ENCODE measurements at regions not wholly inside any gene's neighbourhood (a gene's known extent, or its start where the extent isn't known, plus 50 kb on each side); places are given as distances from the start of the nearest gene placed in this dataset.

DNA sequence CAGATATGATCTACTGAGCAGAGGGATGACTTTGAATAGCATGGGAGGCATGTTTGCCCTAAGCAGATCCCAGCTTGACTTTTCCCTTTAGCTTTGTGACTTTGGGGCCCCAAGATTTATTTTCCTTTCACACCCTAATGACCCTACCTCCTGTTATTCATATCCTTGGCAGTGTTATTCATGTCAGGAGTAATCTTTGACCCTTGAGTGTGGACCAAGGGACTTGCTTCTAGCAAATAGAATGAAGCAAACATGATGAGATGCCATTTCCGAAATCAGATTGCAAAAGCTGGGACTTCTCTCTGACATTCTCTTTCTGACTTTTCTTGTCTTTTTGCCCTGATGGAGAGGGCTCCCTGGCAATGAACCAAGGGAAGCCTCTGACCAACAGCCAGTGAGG, 415.4 kb upstream of the PROK2 start:
- DNase-seq (ENCODE audit: low spot score), result no peak

DNA sequence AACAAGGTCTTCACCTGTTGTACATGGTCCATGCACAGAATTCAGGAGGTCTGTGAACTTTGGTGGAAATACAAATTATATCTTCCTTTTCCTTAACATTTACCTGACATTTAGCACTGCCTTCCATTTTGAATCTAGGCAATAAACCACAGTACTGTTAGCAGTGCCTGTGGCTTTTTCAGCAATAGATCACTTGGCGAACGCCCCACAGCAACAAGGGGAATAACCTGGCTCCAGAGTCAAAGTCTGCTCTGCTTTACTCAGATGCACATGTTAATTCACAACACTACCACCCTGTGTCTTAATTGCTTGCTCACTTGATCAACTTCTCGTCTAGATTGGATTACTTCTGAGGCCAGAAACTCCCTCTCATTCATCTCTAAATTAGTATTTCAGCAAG, 414.6 kb upstream of the PROK2 start:
- DNase-seq (ENCODE audit: low spot score), result no peak

DNA sequence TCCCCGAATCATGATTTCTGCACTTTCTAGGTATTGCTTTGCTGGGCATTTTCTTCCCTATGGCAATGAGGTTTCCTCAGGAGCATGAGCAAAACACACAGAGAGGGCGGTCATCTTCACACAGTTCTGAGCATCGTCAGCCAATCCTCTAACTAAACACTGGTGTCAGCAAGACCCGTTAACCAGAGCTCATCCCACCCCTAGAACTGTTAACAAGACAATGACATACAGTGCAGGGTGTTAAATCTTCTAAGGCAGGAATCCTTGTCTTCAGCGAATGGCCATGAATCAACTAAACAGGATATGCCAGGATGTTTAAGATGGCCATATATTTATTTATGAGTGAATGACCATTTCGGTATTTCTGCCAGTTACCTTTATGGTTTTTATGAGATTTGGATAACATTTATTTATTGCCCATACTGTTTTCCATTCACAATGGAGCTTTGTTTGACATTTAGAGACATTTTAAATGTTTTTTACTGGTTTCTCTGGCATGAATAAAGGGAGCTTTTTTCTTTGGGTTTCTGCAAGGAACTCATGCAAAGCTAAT, 411.5 kb upstream of the PROK2 start:
- DNase-seq (ENCODE audit: low spot score), result no peak

DNA sequence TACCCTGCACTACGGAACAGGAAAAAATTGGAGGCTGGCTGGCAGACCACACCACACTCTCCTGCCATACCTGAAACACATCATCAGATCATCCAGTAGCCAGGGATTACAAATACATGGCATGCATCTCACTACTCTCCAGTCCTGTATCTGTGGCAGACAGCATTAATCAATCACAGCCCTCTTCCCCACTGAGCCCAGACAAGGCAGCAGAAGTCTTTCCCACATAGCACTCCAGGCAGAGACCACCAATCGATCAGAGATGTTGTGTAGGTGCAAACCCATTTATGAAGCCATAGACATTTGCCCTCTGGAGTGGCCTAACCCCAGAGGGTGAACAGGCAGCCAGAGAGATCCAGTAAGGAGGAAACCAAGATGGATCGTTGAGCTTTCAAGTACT, 410.9 kb upstream of the PROK2 start:
- DNase-seq (ENCODE audit: low spot score), result no peak

DNA sequence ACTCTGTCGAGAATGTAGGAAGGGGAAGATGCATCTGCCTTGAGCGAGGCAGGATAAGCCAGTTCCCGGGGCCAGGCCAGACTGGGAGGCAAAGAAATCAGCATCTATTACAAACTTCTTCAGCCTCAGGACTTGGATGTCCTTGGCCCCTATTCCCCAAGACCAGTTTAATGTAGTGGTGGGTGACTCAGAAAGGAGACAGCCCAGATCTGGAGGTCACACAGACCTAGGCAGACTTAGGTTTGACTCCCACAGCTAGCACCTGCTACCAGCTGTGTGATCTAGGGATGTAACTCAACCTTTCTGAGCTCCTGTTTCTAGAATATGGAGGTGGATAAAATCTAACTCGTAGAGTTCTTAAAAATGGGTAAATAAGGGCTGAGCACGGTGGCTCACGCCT, 409.5 kb upstream of the PROK2 start:
- DNase-seq (ENCODE audit: low spot score), result no peak

DNA sequence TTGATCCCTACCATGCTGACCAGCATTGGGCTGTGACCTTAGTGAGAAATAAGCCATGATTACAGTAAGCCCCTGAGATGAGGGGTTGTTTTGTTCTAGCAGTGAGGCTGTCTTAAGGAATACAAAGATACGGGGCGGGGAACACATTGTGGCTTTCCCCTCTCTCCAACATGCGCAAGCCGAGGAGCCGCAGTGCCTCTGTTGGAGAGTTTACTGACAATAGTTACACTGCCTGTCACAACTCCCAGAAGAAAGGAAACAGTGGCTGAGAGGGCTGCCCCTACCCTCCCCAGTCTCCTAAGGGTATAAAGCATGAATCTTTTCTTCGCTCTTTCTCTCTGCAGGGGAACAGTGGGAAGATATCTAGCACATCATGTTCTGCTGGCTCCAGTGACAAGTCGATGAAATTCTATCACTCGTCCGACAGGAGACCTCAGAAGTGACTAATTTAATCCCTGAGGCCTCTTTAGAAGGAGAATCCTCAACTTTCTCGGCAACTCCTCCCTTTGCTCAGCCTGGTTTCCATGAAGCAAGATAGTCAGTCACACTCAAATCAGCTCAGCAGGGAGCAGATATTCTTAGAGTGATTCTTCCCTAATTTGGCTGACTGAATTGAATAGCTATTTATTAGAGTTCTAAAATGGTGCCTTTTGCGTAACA, 409.0 kb upstream of the PROK2 start:
- no peak for DNase-seq (ENCODE audit: low spot score)

DNA sequence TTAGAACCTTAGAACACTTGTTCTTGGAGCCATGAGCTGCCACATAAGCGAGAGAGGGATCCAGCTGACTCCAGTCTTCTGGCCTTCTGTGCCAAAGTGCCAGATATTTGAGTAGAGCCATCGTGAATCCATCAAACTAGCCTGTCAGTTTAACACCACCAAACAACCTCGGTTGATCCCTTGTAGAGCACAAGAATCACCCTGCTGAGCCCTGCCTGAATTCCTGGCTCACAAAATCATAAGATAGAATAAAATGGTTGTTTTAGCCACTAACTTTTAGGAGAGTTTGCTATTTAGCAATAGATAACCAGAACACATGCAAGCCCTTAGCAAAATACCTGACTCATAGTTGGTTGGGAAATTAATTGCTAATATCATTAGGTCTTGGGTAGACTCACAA, 407.6 kb upstream of the PROK2 start:
- no peak for DNase-seq (ENCODE audit: low spot score)

DNA sequence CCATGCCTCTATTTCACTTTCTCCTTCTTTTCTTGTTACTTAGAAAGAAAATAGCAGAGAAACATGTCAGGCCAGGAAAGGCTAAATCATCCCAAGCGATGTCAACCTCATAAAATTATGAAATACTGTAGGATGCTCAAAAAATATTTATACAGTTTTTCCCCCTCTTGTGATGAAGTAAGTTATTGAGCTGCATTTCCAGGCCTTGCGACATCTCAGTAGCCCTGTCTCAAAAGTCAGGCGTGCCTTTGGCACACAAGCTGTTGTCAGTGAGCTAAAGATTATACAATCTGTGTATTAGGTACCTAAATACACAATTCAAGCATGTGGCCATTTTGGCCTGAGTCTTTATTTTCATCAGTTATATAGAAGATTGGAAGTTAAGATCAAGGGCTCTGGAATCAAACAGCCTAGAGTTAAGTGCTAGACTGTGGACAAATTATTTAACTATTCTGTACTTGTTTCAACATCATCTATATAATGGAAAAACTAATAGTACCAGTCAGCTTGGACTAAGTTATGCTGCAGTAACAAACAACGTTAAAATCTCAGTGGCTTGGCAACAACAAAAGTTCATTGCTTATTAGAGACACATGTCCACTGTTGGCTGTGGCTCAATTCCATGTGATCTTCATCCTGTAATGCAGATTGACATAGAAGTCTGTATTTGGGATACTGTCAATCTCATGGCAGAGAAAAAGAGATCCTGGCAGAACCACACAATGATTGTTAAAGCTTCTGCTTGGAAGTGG, 406.4 kb upstream of the PROK2 start:
- DNase-seq (ENCODE audit: low spot score), result no peak

DNA sequence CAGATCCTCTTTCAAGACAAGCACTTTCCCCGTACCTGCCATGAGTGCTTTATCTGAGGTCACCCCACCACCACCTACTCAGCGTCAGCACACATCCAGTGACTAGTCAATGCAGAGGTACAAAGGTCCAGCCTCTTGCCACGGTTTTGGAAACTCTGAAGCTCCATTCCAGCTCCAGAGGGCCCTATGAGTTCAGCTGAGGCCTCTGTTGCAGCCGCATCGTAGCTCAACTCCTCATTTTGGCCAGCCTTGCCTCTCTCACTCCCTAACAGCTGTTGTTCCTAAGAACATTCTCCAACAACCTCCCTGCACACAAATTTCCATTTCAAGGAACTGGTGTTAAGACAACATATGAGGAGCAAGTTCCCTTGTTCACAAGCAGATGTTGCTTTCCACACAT, 405.1 kb upstream of the PROK2 start:
- DNase-seq (ENCODE audit: low spot score), result no peak

DNA sequence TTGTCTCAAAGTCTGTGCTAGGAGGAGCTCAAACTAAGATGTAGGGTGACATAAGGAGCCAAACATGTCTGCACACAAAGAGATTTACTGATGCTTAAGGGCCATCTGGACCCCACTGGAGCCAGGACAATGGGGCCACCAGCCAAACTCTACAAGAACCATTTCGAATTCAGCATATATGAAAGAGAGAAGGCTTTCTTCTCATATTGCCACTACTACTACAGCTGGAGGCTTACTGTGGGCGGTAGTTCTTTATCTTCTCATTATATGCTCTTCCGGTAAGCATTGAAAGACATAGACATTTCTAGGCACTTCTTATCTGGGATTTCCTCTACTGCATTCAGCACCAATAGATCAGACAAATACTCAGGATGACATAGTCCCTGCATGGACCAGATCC, 404.4 kb upstream of the PROK2 start:
- peak; percentile 74 for DNase-seq (ENCODE audit: low spot score)

DNA sequence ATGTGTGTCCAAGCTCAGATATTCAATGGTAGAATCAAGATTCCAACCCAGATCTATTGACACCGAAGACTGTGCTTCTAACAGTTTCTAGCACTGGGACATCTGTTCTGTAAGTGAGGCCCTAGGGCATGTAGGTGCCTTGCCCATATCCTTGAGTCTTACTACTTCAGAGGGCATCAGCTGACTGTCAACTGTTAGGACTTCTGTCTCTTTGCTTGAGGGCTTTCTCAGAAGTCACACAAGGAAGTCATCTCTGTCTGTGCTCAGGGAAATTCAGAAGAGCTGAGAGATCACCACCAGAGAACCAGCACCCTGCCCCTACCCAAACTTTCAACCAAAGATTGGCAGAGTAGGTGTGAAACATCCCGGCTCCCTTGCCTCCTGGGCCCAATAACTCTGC, 403.6 kb upstream of the PROK2 start:
- no peak for DNase-seq (ENCODE audit: low spot score)

DNA sequence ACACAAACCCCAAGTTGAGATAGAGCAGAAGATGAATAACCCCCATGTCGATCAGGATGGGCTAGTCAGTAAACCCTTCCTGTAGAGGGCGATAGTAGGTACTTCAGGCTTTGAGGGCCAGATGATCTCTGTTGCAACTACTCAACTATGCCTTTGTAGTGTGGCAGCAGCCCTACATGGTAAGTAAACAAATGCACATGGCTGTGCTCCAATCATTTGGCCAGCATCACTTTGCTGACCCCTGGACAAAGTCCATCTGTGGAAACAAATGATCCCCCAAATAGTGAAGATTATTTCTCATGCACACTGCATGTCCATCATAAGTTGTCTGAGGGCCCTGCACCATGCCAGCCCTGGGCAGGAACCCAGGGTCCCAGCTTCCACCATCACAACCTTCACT, 402.2 kb upstream of the PROK2 start:
- DNase-seq (ENCODE audit: low spot score), result no peak

DNA sequence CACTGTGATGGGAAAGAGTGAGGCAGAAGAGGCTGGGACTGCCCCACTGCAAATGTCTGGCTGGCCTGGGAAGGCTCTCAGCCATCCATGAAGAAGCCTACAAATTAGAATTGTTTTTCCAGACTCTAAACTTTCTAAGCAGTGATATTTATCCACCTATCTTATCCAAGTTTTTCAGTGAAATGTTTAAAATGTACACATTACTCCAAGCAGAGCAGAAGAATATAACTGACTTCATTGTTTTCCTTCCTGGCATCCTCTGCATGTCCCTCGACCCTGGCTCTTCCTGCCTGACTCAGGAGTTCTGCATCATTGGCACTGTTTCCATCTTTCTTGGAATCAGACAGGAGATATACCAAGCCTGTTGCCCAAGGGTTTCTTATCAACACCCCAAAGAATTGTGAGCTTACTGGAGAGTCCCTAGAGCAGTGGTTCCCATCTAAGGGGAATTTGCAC, 401.5 kb upstream of the PROK2 start:
- no peak for DNase-seq (ENCODE audit: low spot score)

DNA sequence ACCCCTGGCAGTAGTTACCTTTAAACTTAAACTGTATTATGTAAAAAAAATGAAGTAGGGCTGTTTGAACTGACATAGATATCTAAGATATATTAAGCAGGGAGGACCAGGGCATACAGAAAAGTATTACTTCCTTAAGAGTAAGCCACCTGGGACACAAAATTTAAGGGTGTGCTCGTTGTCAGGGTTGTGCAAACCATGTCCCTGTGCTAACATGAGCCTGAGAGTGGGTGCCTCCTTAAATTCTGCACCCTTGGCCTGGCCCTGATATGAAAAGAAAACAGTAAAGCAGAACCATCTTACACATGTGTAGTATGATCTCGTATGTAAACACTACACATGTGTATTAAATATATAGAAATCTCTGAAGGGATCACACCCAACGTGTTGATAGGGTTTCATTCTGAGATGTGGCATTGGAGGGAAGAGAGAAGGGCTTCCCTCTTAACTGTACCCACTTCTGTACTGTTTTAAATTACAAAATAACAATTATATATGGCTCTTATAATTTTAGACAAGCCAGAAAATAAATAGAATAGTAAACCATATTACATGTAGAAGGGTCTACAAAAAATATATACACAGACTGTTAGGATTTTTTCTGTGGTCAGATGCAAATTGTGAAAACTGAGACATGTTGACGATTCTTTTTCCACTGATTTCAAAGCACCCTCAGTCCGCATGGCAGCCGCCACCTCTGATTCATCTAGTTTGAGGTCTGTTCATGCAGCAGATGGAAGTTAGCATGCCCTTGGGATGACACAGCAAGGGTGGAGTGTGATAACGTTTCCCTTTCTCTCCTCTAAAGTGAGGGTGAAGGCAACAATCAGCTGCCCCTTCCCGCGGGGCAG, 400.8 kb upstream of the PROK2 start:
- no peak for DNase-seq (ENCODE audit: low spot score)

DNA sequence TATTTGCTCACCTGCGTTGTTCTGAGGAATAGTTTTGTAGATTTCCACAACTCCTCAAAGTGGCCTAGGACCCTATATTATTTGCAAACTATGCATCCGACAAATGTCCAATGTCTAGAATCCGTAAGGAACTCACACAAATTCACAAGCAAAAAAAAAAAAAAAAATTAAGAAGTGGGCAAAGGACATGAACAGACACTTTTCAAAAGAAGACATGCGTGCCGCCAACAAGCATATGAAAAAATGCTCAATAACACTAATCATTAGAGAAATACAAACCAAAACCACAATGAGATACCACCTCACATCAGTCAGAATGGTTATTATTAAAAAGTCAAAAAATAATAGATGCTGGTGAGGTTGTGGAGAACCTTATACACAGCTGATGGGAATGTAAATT, 398.5 kb upstream of the PROK2 start:
- no peak for DNase-seq (ENCODE audit: low spot score)

DNA sequence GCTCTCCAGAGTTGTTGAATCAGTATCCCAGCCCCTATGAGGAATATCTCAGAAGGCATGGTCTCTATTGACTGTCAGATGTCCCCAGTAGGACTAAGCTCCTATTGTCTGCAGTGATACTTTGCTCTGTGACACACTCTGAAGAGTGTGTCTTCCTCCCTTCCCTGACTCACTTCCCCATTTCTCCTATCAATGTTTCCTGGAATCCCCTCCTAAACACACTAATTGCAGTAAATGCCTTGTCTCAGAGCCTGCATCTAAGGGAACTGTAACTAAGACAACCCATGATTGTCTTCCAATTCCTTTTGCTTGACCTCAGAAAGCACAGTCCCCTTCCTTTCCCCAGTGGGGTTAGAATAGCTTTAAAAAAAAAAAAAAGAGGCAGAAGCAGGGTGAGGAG, 397.3 kb upstream of the PROK2 start:
- no peak for DNase-seq (ENCODE audit: low spot score)

DNA sequence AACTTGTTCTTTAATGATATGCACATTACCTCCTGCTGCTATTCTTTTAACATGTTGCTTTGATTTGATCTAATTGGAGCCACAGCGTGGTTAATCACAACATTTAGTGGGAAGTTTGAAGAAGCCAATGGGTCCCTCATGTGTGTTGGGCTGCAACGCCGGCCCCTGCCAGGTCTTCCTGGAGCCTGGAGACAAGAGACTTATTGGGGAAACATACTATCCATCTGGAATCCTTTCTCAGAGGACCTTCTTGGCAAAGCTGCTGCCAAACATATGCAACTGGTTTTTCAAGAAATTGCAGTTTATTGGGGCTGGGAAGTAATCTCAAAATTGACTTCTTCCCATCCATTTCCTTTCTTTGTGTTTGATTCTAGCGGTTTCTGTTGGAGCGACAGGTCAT, 396.3 kb upstream of the PROK2 start:
- no peak for DNase-seq (ENCODE audit: low spot score)

DNA sequence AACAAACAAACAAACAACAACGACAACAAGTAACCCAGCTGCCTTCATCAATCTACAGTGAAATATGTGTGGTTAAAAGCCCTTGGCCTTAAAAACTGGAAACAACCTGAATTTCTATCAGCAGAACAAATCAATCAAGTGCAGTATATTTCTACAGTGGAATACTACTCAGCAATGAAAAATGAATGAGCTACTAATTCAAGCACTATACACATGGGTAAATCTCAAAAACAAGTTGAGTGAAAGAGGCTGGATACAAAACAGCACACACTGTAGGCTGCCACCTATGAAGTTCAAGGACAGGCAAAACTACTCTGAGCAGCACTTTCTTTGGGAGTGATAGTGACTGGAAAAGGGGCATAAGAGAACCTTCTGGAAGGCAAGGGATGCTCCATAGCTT, 395.5 kb upstream of the PROK2 start:
- no peak for DNase-seq (ENCODE audit: low spot score)

DNA sequence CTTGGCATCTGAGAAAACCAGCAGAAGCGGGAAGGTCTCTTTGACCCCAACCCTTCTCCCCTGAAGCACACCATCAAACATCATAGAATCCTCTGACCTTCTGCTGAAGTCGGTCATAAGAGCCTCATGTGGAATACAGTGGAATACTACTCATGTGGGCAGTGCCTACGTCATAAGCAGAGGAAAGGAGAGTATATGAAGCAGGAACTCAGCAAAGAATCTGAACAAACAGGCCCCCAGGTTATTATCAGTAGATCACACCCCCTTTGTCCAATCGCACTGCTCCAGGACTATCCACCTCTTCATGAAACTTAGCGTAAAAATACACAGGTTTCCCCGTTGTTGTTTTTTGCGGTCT, 394.1 kb upstream of the PROK2 start:
- DNase-seq (ENCODE audit: low spot score), result no peak

DNA sequence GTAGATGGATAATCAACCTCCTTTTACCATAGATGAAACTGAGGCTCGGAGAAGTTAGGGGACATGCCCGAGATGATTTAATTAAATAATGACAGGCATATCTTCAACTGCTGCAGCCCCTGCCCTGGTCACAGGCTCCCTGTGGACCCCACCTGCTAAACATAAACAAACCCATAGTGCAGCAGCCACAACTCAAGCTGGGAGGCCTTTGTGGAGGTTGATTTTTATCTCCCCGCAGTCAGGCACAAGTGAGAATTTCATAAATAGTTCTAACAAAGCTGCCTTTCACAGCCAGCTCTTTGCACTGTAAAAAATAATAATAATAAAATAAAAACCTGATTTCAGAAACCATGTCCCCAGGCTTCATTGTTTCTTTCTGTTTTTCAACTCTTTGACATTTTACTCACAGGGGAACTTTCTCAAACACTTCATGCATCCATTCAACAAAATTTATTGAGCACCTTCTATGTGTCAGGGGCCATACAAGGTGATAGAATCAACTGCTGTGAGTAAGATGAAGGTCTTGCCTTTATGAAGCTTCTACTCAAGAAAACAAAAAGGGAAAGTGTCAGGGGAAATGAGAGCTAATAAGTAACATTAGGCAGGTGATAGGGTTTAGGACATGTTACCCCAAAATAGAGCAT, 393.6 kb upstream of the PROK2 start:
- no peak for DNase-seq (ENCODE audit: low spot score)

DNA sequence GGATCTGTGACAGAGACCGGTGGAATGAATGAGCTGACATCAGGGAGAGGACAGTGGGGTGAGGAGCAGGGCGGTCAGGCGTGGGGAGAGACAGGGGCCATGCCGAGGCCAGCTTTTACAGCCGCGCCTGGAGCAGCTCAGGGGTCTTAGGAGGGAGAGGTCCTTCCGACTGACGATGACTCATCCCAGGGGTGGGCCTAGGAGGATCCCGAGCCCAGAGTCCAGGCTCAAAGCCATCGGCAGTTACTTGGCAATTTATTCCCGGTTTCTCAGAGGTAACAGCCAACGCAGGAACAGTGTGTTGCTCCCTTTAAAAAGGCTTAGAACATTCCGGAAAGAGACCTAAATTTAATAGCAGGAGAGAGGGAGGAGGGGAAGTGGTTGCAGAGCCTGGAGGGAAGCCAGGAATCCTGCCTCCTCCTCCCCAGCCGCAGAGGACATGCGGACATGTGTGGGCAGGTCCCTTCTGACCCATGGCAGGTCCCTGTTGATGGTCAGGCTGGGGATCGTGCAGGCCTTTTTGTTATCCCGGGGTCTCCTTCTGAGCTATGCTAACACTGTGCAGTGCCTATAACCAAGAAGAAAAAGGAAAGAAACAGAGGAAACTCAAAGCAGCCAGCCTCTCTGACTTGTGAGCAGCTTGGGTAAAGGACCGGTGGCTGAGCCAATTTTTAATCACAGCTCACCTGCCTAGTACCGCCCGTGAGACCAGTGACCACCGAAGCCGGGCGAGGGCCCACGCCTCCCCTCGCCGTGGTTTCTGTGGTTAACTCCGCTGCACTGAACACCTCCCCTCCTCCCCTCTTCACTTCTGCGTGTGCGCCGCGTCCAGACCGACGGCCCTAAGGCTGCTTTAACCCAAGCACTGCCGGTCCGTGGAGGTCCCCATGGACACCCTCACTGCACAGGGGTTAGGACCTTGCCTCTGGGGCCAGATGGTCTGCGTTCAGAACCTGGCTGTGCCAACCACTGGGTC, 392.4 kb upstream of the PROK2 start:
- peak; percentile 52 for DNase-seq (ENCODE audit: low spot score)

Measured in putamen (tissue), 1 donor.